Chondrocyte (in vitro differentiated cells): ENCODE measurements at regions not wholly inside any gene's neighbourhood (a gene's known extent, or its start where the extent isn't known, plus 50 kb on each side); places are given as distances from the start of the nearest gene placed in this dataset.

Experiments
- DNase-seq: peaks from one replicate; pipeline ENCODE4 v3.0.0; 2021; ENCODE audit warnings: mixed read lengths, low spot score
- H3K27ac Mint-ChIP-seq: one replicate; pipeline ENCODE4 v1.8.0; 2021; ENCODE audit warnings: mild to moderate bottlenecking, moderate library complexity, mixed read lengths; ENCODE audit not compliant: unreplicated experiment
- H3K27me3 Mint-ChIP-seq: 2 replicates; pipeline ENCODE4 v1.8.0; 2021; ENCODE audit warnings: low read depth, mixed read lengths
- H3K36me3 Mint-ChIP-seq: 2 replicates; pipeline ENCODE4 v1.8.0; 2021; ENCODE audit warnings: low read depth, mixed read lengths
- H3K4me1 Mint-ChIP-seq: 2 replicates; pipeline ENCODE4 v1.8.0; 2021; ENCODE audit warnings: low read depth, mild to moderate bottlenecking, mixed read lengths
- H3K4me3 Mint-ChIP-seq: one replicate; pipeline ENCODE4 v1.8.0; 2021; ENCODE audit warnings: mild to moderate bottlenecking, moderate library complexity, mixed read lengths; ENCODE audit not compliant: unreplicated experiment
- H3K9me3 Mint-ChIP-seq: 2 replicates; pipeline ENCODE4 v1.8.0; 2021; ENCODE audit warnings: low read depth, mixed read lengths
- TF ChIP-seq, protein P1 (sequence below): fragments of 200-600 bp; sonication (generic); IDR thresholded peaks from 2 replicates; pipeline ENCODE4 v1.5.0; 2021; ENCODE audit warnings: antibody characterized with exemption, mild to moderate bottlenecking, moderate library complexity

DNA sequence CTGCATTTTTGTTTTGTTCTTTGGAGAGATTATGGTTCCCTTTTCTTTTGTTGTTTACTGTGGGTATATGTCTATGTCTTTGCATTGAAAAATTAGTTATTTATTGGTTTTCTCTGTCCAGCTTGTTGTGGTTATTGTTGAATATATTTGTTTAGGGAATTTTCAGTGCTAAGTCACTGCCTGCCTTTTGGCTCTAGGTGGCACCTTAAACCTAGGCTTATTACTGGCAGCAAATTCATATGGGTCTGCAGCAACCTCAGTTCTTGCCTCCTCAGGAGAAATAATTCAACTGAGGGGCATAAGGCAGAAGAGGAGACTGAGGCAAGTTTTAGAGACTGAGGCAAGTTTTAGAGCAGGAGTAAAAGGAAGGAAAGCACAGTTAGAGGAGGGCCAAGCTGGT, 1157.3 kb upstream of the AGA start:
- no peak for DNase-seq
- H3K4me1 Mint-ChIP-seq = no peaks in the 10 kb centered on the region
- H3K9me3 Mint-ChIP-seq = no peaks in the 10 kb centered on the region
- no peaks in the 10 kb centered on the region for H3K27me3 Mint-ChIP-seq
- H3K27ac Mint-ChIP-seq = no peak overlapping the region
- TF ChIP-seq, protein P1, sequence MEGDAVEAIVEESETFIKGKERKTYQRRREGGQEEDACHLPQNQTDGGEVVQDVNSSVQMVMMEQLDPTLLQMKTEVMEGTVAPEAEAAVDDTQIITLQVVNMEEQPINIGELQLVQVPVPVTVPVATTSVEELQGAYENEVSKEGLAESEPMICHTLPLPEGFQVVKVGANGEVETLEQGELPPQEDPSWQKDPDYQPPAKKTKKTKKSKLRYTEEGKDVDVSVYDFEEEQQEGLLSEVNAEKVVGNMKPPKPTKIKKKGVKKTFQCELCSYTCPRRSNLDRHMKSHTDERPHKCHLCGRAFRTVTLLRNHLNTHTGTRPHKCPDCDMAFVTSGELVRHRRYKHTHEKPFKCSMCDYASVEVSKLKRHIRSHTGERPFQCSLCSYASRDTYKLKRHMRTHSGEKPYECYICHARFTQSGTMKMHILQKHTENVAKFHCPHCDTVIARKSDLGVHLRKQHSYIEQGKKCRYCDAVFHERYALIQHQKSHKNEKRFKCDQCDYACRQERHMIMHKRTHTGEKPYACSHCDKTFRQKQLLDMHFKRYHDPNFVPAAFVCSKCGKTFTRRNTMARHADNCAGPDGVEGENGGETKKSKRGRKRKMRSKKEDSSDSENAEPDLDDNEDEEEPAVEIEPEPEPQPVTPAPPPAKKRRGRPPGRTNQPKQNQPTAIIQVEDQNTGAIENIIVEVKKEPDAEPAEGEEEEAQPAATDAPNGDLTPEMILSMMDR = peak; percentile 26
- no peak overlapping the region for H3K4me3 Mint-ChIP-seq
- no peaks in the 10 kb centered on the region for H3K36me3 Mint-ChIP-seq

DNA sequence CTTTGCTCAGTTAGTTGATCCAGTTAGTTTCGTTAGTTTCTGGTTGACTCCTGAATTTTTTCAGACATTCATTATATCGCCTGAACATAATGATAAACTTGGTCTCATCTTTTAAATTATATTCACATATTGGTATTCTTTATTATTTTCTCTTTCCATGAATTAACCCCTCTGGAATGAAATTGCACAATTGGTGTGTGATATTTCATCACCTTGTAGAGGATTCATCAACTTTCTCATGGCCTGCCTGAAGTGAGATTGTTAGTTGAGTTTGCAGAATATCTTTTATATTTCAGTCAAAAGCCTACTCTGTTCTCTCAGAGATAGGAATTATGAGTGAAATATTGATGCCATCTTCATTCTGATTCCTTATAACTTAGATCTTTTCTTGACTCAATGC, 1160.6 kb upstream of the AGA start:
- TF ChIP-seq, protein P1 = no peak
- DNase-seq = no peak
- no peaks in the 10 kb centered on the region for H3K27me3 Mint-ChIP-seq
- no peaks in the 10 kb centered on the region for H3K9me3 Mint-ChIP-seq
- H3K4me1 Mint-ChIP-seq = no peaks in the 10 kb centered on the region
- H3K4me3 Mint-ChIP-seq = no peak overlapping the region
- no peak overlapping the region for H3K27ac Mint-ChIP-seq
- H3K36me3 Mint-ChIP-seq = no peaks in the 10 kb centered on the region

DNA sequence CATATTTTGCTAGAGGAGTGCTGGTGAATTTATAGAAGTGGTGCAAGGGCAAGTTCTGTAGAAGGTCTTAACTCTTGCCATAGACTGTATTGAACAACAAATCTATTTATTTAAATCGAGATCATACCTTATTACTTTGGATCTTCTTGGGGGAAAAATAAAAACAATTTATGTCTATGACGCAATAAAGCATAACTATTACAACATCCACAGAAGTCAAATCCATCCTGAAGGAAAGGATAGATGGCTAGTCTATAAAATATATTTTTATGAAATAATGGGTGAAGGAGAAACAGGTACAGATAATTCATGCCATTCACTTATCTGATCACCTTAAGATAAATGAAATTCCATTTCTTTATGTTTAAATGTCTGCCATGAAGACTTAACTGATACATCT, 1168.8 kb upstream of the AGA start:
- H3K36me3 Mint-ChIP-seq = no peaks in the 10 kb centered on the region
- H3K4me1 Mint-ChIP-seq = no peaks in the 10 kb centered on the region
- no peak for DNase-seq
- no peaks in the 10 kb centered on the region for H3K9me3 Mint-ChIP-seq
- H3K4me3 Mint-ChIP-seq = no peak overlapping the region
- TF ChIP-seq, protein P1 = no peak
- no peaks in the 10 kb centered on the region for H3K27me3 Mint-ChIP-seq
- H3K27ac Mint-ChIP-seq = no peak overlapping the region

DNA sequence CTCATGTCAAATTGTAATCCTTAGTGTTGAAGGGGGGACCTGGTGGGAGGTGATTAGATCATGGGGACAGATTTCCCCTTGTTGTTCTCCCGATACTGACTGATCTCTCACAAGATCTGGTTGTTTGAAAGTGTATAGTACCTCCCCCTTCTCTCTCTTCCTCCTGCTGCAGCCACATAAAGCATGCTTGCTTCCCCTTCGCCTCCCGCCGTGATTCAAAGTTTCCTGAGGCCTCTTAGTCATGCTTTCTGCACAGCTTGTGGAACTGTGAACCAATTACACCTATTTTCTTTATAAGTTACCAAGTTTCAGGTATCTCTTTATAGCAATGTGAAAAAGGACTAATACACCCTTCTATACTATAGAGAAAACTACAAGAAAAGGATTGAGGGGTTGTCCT, 1170.5 kb upstream of the AGA start:
- Mint-ChIP-seq H3K4me1 (no peaks in the 10 kb centered on the region), H3K27me3 (no peaks in the 10 kb centered on the region), H3K4me3 (no peak overlapping the region), H3K9me3 (no peaks in the 10 kb centered on the region), H3K27ac (no peak overlapping the region), H3K36me3 (no peaks in the 10 kb centered on the region)
- no peak for DNase-seq
- TF ChIP-seq, protein P1 = no peak

DNA sequence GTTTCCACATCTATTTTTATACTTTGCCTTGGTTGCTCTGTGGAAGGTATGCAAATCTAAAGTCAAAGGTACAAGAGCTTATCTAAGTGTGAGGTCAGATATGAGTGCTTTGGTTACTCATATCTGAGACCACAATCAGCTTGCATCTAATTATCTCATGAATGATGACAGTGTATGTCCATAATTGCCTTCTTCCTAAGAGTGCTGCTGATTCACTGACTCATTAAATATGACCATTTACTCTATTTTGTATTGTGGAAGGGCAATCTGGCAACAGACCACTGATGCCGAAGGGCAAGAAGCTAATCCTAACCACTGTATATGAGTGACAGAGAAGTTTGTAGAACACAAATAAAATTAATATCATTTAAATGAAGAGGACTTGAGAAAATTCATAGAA, 1190.2 kb upstream of the AGA start:
- Mint-ChIP-seq H3K4me1 (no peaks in the 10 kb centered on the region), H3K27me3 (no peaks in the 10 kb centered on the region), H3K36me3 (no peaks in the 10 kb centered on the region), H3K27ac (no peak overlapping the region), H3K9me3 (no peaks in the 10 kb centered on the region), H3K4me3 (no peak overlapping the region)
- TF ChIP-seq, protein P1 = no peak
- DNase-seq = no peak
